GM12874 (cell line): ENCODE measurements at regions not wholly inside any gene's neighbourhood (a gene's known extent, or its start where the extent isn't known, plus 50 kb on each side); places are given as distances from the start of the nearest gene placed in this dataset.

Experiments
- TF ChIP-seq, protein P1 (sequence below): IDR thresholded peaks from 2 replicates; pipeline ENCODE4 v1.5.1; 2011; ENCODE audit warnings: low read depth, mild to moderate bottlenecking, control low read depth, low read length, moderate library complexity; ENCODE audit not compliant: insufficient read depth

DNA sequence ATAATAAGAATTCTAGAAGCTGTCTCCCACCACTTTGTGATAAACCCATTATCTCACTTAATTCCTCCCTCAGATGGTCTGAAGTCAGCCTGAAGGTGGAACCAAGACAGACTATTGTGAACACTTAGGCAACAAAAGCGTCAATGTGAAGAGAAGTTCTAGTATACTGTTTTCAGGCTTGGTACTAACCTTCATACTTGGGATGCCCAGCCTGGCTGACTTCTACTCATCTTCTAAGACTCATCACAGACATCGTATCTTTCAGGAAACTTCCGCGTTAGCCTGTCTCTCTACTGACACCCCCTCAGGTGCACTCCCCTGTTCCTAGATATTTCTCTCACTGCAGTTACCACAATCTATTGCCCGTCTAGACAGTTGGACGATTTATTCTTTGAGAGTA lies 201.2 kb downstream of the SATB1 start:
- TF ChIP-seq, protein P1, sequence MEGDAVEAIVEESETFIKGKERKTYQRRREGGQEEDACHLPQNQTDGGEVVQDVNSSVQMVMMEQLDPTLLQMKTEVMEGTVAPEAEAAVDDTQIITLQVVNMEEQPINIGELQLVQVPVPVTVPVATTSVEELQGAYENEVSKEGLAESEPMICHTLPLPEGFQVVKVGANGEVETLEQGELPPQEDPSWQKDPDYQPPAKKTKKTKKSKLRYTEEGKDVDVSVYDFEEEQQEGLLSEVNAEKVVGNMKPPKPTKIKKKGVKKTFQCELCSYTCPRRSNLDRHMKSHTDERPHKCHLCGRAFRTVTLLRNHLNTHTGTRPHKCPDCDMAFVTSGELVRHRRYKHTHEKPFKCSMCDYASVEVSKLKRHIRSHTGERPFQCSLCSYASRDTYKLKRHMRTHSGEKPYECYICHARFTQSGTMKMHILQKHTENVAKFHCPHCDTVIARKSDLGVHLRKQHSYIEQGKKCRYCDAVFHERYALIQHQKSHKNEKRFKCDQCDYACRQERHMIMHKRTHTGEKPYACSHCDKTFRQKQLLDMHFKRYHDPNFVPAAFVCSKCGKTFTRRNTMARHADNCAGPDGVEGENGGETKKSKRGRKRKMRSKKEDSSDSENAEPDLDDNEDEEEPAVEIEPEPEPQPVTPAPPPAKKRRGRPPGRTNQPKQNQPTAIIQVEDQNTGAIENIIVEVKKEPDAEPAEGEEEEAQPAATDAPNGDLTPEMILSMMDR = no peak

DNA sequence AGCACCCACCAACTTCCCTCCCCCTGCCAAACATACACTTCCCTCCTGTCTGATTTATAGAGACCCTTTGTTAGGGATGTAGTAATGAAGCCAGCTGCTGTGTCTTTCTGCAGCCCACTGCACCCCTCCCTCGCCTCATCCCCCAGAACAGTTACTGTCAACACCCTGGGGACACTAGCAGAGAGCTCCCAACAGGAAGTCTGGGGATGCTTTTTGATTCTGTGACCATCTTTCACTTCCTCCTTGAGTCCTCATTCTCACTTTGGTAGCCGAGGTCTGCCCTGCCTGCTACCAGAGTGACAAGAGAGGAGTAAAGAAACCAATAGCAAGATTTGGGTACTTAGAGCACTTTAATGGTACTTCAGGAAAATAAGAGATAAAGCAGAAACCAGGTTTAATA lies 201.6 kb downstream of the SATB1 start:
- TF ChIP-seq, protein P1 = no peak

DNA sequence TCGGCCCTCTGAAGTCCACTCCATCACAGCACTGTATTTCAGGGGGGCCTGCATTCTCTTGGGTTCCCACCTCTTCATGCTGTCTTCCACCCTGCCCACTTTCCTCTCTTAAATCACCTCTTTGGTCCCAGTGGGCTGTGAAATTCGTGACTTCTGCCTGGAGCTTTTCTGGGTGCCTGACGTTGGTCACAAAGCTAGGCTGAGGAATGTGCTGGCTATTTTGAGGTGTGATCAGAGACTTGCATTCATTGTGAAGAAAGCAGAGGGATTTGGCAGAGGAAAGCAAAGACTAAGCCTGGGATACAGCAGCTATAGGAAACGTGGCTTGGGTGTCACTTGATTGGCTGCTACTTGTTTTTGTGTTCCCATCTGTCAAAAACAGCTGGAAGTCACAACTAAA lies 202.5 kb downstream of the SATB1 start:
- TF ChIP-seq, protein P1 = no peak

DNA sequence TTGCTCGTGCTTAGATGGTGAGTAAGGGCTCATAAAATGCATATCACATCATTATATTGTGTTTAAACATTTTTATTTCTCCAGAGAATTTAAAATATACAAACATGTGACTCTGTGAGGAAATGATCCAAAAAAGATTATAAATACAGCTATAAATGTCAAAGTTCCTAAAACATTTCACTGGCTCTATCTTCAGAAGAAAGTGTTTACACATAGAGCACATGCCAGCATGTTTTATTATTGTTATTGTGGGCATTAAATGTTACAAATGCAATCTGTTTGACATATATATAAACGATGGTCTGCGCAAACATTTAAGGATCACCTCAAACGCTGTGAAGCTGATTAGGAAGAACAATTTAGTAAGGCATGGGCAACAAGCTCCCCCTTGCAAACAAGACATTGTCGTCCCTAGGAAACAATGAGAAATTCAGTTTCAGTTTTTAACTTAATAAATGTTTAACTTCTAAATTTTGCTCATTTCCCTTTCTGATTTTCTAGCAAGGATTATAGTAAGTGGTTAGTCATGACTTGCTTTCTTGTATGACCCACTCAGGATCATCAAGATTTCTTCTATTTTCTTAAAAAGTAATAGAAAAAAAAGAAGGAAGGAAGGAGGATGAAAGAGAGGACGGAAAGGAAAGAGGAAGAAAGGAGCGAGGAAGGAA lies 207.5 kb downstream of the SATB1 start:
- TF ChIP-seq, protein P1 = no peak

- TF ChIP-seq, protein P1 = no peak
Measured at GRCh38 chr3:18216996-18217395, 208.1 kb downstream of the SATB1 start.

DNA sequence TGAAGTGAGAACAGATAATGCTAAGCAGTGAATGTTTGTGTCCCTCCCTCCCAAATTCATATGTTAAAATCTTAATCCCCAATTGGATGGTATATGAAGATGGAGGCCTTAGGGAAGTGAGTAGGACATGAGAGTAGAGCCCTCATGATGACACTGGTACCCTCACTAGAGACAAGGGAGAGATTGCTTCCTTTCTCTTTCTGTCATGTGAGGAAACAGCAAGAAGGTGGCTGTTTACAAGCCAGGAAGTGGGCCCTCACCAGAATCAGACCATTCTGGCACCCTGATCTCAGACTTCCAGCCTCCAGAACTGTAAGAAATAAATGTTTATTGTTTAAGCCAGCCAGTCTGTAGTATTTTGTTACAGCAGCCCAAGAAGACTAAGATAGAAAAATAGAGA lies 209.5 kb downstream of the SATB1 start:
- TF ChIP-seq, protein P1 = no peak

DNA sequence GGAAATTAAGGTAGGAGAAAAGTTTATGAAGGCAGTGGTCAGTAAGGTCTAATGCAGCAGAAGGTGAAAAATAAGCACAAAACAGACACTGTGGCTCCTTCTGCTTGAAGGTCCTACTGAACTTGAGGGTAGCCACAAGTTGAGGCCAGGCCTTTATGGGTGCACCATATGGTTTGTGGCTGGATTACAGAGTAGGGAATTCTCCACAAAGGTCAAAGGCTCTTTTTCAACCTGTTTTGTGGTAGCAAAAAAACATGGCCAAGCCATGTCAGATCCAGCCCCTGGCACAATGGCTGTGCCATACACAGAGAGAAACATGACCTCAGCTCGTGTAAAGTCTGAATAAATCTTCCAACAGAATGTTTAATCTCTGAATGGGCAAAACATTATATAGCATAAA lies 214.0 kb downstream of the SATB1 start:
- TF ChIP-seq, protein P1 = no peak
